NCI-H446 treated with DMSO at 0.1 percent for 48 hours (cell line): ENCODE measurements at regions not wholly inside any gene's neighbourhood (a gene's known extent, or its start where the extent isn't known, plus 50 kb on each side); places are given as distances from the start of the nearest gene placed in this dataset.
"Not testable (repeated sequence)": the region's sequence is repeated elsewhere in the genome, so short reads cannot be mapped to it uniquely, and the experiment has no call there.

ENCODE experiments used
- DNase-seq: peaks from one replicate; lab custom pipeline; 2025; lab: John Stamatoyannopoulos, UW

DNA sequence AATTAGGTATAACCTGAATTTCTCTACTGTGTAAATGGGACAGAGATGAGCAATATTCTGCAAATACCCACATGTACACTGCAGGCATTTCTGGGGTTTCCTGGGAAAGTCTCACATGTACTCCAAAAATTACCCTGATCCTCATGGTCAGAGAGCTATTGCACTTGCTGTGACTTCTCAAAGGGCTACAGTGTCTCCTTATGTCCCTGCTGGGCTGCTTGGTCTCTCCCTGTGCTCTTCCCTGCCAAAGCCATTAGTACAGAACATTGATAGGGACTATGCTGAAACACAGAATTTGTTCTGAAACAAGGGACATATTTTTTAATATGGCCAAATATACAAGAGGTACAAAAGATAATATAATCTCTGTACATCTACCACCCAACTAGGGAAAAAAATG lies 924.4 kb upstream of the NXPH2 start:
- no peak for DNase-seq

DNA sequence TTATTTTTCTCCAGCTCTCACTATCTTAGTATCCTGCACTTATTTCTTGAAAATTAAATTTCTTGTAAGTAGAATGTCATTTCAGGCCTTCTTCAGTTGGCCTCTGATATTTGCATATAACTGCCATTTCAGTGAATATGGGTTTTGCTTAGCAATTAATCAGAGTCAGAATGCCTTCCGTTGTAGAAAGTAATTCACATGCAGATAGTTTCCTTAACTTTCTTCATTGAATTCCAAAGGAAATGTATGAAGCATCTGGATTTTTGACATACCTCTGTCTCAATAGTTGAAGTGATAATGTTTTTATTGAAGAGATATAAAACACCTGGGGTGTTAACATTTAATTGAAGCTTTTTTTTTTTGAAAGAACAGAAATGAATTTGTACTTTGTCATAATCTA lies 914.1 kb upstream of the NXPH2 start:
- no peak for DNase-seq

DNA sequence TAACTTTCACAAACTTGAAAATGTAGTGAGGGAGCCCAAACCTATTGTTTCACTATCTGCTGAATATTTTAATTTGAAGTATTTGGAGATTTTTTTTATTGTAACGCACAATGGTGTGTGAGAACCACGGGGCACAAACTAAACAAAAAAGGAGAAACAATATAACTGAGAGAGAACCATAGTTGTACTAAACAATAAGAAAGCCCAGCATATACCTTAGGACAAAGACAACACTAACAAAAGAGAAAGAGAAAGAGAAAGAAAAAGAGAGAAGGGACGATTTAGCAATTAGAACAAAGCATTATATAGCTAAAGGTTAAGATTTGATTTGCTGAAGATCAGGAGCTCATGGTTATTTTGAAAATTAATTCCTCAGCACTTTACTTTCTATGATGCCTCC lies 906.0 kb upstream of the NXPH2 start:
- no peak for DNase-seq

DNA sequence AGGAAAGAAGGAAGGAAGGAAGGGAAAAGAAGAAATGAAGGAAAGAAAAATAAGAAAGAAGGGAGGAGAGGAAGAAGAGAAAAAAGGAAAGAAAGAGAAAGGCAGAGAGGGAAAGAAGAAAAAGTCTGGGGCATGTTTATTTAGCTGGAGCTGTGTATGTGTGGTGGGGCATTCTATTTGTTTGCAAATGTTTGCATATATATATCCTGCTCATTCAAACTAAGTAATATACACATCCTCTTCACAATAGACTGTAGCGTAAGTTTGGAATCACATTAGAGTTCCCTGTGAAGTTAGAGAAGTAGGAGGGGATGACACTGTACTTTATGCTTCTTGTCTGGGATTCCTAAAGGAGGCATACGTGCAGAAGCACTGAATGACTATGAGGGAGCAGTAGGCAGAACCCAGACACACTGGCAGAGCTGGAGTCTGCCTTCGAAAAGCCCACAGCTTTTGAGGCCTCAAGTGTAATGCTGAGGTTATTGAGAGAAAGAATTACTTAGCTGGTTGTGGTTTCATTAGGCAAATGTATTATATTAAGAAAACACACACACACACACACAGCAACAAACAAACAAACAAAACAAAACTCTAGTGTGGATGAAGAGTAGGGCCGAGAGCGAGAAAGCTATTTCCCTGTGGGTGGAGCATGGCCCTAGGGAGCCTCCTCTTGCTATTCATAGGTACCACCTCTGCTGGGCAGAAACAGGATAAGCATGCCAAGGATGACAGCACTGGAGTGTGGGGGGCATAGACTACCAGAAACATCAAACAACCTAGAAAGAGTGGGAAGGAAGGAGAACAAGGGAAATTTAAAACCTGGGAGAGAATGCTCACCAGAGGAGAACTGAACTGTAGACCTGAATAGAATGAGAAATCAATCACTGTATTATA lies 905.1 kb upstream of the NXPH2 start:
- no peak for DNase-seq

DNA sequence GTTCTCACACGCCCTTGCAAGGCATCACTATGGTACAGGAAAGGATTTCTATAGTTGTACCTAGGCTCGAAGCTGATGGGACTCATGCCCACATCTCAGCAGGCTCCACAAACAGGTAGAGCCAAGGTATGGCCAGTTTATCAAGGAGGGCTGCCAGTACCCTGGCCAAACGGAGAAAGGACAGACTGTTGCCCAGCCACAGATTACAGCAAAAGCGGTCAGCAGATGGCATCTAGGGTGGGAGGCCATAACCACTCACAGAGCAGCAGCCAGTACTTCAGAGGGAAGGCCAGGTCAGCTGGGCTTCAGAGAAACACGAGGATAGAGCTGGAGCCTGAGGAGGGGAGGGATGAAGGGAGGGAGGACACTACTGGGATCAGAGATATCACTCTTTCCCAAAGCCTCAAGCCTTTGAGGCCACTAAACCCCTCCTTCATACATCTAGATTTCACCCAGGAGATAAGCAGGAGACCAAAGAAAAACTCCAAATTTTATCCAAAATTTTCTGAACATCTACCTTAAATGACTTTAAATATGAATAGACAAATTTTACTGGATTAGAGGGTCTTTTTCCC lies 904.2 kb upstream of the NXPH2 start:
- DNase-seq, result no peak

DNA sequence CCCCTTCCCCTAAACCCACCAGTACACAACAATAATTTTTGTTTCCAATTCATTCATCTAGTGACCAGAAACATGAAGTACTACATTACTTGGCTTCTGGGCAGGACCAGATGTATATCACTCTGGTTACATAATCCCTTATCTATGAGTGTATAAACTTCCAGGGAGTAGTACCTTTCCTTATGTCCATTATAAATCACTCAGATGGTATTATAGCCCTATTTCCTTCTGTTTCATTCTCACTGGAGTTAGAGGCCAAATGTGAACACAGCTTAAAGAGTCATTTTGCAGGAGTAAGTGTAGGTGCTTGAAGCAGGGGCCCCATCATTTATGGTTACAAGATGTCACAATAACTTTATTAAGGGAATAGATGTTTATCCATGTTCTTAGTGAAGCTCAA lies 894.4 kb upstream of the NXPH2 start:
- DNase-seq, result no peak

DNA sequence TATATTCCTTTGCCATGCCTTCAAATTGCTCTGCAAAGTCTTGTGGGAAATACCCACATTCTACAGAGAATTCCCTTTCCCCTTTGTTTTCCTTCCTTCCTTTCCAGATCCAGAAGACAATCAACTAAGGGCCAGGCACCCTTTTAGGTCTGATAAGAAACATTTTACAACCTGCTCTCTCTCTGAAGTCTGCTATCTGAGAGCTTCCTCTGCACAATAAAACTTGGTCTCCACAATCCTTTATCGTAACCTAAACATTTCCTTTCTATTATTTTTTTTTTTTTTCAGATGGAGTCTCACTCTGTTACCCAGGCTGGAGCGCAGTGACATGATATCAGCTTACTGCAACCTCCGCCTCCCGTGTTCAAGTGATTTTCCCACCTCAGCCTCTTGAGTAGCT lies 893.3 kb upstream of the NXPH2 start:
- not testable (repeated sequence) for DNase-seq

DNA sequence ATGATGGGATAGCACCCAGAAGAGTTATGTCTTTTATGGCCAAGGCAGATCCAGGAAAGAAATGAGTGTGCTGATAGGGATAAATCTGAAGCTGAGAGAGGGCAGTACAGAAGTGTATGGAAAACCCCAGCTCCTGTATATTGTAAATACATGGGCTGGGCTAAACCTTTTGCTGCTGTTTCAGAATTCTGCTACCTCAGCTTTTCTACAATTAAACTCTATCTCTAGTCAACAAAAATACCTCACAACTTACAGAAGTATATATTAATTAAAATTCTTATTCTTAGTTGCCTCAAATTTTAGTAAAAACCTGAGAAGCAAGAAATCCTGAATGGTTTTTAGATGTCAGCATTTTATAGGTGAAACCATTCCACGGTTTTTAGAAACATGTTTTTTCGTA lies 889.5 kb upstream of the NXPH2 start:
- DNase-seq, result no peak

DNA sequence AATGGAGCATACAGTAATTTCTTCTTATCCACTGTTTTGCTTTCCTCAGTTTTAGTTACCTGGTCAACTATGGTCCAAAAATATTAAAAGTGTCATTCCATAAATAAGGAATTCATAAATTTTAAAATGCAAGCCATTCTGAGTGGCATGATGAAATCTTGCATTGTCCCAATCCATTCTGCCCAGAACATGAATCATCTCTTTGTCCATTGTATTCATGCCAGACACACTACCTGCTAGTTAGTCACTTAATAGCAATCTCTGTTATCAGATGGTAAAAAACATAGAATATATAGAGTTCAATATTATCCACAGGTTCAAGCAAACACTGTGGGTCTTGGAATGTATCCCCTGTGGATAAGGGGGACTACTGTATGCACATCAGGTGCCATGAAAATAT lies 872.2 kb upstream of the NXPH2 start:
- no peak for DNase-seq

DNA sequence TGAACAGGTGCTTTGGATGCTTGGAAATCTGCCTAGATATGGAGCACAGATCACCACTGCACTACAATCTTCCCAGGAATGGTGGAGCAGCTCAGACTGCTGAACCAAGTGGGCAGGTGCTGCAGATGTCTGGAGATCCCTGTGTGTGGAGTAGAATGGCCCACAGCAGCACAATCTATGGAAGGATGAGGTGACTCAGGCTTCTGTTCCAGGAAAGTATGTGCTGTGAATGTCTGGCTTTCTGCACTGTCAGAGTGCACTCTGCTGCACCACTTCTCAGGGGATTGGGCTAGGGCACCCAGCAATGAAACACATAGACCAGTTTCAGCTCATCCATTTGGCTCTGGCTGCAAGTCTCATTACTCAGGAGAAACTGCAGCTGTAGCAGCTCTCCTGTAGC lies 865.4 kb upstream of the NXPH2 start:
- DNase-seq, result no peak

DNA sequence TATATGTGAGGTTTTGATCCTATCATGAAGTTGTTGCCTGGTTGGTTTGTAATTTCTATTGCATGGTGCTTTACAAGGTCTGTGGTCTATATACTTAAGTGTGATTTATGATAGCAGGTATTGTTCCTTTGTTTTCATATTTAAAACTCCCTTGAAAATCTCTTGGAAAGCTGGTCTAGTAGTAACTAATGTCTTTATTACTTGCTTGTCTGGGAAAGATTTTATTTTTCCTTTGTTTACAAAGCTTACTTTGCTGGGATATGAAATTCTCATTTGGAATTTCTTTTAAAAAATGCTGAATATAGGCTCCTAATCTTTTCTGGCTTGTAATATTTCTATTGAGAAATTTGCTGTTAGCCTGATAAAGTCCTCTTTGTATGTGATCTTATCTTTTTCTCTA lies 862.9 kb upstream of the NXPH2 start:
- no peak for DNase-seq

DNA sequence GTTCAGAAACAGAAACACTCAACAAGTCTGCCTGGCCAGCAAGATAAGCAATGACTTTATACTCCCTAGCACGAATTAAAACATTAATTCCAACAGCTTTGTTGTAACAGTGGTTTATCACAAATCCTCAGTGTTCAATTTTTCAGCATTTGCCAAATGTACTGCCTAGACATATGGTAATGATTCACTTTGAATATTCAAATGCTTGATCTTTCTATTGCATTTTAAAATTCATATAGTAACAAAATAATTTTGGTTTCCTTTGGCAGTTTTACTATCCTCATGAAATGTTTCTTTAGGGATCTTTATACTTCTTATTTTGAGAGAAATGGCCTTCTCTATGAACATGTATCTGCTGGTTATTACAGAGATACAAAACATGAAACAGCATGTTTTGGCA lies 851.8 kb upstream of the NXPH2 start:
- DNase-seq, result no peak

DNA sequence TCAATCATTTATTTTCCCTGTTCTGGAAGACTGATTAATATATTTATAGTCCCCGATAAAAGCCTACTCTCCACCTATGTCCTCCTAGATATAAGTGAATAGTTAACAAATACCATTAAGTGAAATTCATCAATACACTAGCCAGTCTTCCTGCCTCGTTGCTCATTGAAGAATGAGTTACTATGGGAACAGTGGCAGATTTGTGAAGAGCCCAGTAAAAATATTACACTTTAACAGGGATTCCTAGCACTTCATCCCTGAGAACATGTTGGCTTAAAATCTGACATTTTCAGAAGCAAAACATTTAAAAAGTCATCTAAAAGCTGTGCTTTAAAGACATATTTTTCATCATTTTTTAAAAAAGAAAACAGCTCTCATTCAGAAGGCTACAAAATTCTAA lies 848.7 kb upstream of the NXPH2 start:
- DNase-seq, result no peak

DNA sequence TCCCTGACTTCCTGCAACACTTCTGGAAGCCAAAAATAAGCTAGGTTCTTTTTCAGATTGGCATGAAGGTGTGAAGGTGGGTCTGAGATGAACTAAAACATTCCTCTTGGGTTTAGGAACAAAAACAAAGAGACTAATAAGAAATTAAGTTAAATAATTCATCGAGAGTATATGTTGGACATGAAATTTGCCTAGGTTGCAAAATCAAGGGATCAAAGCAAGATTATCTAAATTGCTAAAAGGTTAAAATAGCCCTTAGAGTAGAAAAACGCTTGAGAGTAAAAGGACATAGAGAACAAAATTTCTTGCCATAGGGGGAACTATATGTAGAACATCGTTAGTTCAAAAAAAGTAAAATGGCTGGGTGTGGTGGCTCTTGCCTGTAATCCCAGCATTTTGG lies 845.9 kb upstream of the NXPH2 start:
- no peak for DNase-seq

DNA sequence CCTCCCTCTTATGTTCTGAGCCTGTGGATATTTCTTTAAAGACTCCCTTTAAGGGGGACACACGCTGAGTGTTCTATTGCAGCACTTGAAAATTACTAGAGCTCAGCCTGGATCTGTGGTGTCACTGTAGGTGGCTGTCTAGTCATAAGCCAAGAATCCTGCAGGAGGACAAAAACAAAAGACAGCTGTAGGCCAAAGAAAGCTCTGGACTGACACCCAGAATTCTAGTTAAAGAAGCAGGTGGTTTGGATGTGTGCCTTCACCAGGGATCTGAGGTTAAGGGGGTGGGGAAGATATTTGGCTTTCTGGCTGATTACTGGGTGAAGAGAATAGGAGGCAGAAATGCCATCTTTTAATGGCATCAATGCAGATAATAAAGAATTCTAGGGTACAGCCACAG lies 842.5 kb upstream of the NXPH2 start:
- DNase-seq, result no peak

DNA sequence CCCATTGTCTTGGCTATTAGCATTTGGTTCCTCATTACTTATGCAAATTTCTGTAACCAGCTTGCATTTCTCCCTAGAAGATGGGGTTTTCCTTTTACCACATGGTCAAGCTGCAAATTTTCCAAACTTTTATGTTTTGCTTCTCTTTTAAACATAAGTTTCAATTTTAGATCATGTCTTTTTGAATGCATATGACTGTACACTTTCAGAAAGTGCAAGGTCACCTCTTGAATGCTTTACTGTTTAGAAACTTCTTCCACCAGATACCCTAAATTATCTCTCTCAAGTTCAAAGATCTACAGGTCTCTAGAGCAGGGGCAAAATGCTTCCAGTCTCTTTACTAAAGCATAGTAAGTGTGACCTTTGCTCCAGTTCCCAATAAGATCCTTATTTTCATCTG lies 837.6 kb upstream of the NXPH2 start:
- DNase-seq, result no peak

DNA sequence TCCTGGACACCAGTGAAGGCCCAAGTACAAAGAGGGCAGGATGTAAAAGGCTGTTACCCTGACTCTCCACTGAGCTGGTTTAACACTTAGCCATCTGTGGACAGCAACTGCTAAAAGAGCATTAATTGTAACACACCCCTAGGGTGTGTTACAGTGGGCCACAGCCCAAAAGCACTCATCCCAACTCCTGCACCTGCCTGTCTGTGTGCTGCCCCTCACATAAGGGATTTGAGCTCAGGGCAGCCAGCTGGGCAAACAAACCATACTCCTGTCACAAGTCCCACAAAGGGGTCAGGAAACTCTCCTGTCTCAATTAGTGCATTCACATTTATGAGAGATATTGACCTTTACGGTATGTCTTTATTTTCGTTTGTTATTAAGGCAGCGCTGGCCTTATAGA lies 833.1 kb upstream of the NXPH2 start:
- DNase-seq, result no peak

DNA sequence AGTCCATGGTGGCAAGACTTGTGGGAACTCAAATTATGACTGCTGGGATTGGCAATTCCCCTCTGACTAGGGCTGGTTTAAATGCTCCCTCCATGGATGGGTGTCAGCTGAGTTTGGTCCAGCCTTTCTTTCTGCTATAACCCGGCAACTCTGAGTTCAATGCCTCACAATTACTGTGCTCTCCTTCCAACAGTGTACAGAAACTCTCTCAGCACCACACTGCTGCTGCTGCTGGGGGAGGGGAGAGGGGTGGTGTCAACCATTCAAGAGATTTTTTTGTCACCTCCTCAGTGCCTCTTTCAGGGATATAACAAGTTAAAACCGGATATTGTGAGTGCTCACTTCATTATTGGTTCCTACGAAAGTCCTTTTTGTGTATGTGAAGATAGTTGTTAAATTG lies 830.3 kb upstream of the NXPH2 start:
- no peak for DNase-seq

DNA sequence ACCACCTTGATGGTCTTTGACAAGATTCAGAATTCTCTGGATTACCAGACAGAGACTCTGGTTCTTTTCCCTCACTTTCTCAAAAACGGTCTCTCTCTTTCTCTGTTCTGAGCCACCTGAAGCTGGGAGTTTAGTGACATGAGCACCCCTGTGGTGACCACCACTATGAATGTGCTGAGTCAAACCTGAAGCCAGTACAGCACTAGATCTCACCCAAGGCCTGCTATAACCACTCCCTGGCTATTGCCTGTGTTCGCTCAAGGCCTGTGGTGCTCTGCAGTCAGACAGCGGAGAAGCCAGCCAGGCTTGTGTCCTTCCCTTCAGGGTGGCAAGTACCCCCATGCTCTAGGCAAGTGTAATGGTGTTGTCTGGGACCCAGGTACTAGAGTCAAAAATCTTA lies 828.9 kb upstream of the NXPH2 start:
- no peak for DNase-seq

DNA sequence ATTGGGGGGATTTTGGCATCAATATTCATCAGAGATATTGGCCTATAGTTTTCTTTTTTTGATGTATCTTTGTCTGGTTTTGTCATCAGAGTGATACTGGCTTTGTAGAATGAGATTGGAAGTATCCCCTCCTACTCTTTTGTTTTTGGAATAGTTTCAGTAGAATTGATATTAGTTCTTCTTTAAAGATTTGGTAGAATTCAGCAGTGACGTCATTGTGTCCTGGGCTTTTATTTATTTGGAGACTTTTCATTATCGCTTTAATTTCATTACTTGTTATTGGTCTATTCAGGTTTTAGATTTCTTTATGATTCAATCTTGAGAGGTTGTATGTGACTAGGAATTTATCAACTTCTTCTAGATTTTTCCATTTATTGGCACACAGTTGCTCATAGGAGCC lies 825.5 kb upstream of the NXPH2 start:
- no peak for DNase-seq

DNA sequence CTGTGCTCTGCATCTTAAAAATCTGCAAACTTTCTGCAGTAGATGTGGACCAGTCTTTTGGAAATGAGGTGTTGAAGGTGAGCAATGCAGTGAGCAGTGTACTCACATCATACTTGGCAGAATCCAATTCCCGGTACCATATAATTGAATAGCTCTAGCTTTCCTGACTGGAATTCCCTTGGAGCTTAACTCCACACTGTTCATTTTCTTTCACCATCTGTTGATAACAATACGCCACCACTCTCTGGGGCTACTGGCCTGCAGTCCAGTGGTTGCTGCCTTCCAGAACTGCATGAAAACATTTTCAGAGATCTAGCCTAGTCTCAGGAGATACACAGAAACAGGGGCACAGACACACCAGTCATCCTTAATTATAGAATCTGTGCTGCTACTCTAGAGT lies 820.0 kb upstream of the NXPH2 start:
- DNase-seq, result no peak

DNA sequence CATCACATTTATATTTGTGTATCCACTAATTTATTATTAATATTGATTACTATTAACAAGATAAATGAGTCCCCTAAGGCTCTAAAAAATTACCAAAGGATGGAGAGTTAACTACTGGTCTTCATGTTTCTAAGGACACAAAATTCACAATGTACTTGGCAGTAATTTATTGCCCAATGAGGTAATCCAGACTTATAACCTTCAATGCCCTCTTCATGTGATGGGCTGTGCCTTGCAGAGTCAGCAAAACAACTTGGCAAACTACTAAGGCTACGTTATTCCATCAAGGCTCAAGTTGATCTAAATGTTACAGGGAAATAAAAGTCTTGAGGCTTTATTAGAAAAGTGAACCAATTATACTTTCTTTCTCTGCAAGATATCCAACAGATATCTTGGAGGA lies 804.9 kb upstream of the NXPH2 start:
- no peak for DNase-seq

DNA sequence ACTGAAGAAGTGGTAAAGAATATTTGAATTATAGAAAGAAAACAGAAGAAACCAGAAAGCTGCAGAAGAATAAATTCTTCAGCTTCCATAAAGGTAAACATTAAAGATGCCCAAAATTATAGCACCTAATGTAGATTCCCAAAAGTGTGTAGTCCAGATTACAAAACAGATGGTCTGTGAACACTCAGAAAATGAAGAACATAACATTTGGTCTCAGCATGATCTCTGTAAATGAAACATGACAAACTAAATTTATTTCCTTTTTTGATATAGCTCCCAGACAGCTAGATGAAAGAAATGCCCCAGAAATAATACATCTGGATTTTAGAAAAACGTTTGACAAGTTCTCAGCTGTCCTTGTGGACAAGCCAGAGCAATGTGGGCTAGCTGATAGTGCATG lies 794.2 kb upstream of the NXPH2 start:
- DNase-seq, result no peak

DNA sequence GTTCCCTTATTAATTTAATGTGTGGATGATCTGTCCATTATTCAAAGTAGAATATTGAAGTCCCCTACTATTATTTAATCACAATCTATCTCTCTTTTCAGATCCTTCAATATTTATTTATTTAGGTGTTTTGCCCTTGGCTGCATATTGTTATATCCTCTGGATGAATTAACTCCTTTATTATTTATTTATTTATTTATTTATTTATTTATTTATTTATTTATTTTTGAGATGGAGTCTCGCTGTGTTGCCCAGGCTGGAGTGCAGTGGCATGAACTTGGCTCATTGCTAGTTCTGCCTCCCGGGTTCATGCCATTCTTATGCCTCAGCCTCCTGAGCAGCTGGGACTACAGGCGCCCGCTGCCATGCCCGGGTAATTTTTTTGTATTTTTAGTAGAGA lies 776.6 kb upstream of the NXPH2 start:
- no peak for DNase-seq
